ENCODE measurements at regions not wholly inside any gene's neighbourhood (a gene's known extent, or its start where the extent isn't known, plus 50 kb on each side); places are given as distances from the start of the nearest gene placed in this dataset.

GRCh38 chr6:165891320-165891719 lies 228.3 kb upstream of the PDE10A start:
- no peaks in the 10 kb centered on the region for H3K27me3 ChIP-seq (ENCODE audit: low read length)
- no peaks in the 10 kb centered on the region for H3F3A ChIP-seq (ENCODE audit: insufficient read depth)
- no peak overlapping the region for H3K27ac ChIP-seq (ENCODE audit: low read depth, low read length)
- H3K9ac ChIP-seq (ENCODE audit: low read length) = no peak overlapping the region
- no peak for TF ChIP-seq EZH2phosphoT487 (conservative IDR thresholded peaks at IDR 0.05; ENCODE audit: low read length)
- TF ChIP-seq, protein P1, sequence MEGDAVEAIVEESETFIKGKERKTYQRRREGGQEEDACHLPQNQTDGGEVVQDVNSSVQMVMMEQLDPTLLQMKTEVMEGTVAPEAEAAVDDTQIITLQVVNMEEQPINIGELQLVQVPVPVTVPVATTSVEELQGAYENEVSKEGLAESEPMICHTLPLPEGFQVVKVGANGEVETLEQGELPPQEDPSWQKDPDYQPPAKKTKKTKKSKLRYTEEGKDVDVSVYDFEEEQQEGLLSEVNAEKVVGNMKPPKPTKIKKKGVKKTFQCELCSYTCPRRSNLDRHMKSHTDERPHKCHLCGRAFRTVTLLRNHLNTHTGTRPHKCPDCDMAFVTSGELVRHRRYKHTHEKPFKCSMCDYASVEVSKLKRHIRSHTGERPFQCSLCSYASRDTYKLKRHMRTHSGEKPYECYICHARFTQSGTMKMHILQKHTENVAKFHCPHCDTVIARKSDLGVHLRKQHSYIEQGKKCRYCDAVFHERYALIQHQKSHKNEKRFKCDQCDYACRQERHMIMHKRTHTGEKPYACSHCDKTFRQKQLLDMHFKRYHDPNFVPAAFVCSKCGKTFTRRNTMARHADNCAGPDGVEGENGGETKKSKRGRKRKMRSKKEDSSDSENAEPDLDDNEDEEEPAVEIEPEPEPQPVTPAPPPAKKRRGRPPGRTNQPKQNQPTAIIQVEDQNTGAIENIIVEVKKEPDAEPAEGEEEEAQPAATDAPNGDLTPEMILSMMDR (IDR thresholded peaks at IDR 0.05; ENCODE audit: insufficient read depth, low read length, poor library complexity, severe bottlenecking) = no peak
- H3K36me3 ChIP-seq (ENCODE audit: low read length) = no peaks in the 10 kb centered on the region
- no peak overlapping the region for H2AFZ ChIP-seq (ENCODE audit: low read depth, low read length, severe bottlenecking)
- H3K9me3 ChIP-seq (ENCODE audit: insufficient read depth, low read length) = no peaks in the 10 kb centered on the region
- no peak overlapping the region for H3K4me3 ChIP-seq (ENCODE audit: insufficient read depth, low read length, poor library complexity, severe bottlenecking)
- H3K9me2 ChIP-seq (replicated peaks; ENCODE audit: insufficient read depth, low read length) = no peaks in the 10 kb centered on the region
- H3K79me2 ChIP-seq (ENCODE audit: insufficient read depth, low read length) = no peaks in the 10 kb centered on the region
- H3K4me2 ChIP-seq (ENCODE audit: low read depth, low read length, poor library complexity, severe bottlenecking) = no peak overlapping the region
- H4K20me1 ChIP-seq (ENCODE audit: low read depth, low read length) = no peaks in the 10 kb centered on the region

DNA sequence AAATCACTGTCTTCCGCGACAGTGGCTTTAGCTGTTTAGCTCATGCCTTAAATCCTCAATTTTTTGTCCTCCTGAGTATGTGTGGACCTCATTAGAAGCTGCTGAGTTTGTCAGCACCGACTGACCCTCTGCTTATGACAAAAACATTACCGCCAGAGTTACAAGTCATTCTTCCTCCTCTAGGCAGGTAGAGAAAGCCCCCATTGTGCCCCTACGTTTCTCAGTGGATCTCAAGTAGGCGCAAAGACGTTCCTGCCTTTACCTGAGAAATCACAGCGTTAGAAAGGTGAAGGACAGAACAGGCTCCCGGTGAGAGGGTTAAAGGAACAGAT lies 227.3 kb upstream of the PDE10A start:
- H3K4me2 ChIP-seq (ENCODE audit: low read depth, low read length, poor library complexity, severe bottlenecking) = no peak overlapping the region
- no peak overlapping the region for H2AFZ ChIP-seq (ENCODE audit: low read depth, low read length, severe bottlenecking)
- no peaks in the 10 kb centered on the region for H3K9me3 ChIP-seq (ENCODE audit: insufficient read depth, low read length)
- H3K36me3 ChIP-seq (ENCODE audit: low read length) = no peaks in the 10 kb centered on the region
- H3K27me3 ChIP-seq (ENCODE audit: low read length) = no peaks in the 10 kb centered on the region
- H3F3A ChIP-seq (ENCODE audit: insufficient read depth) = no peaks in the 10 kb centered on the region
- TF ChIP-seq, protein P1 (IDR thresholded peaks at IDR 0.05; ENCODE audit: insufficient read depth, low read length, poor library complexity, severe bottlenecking) = no peak
- TF ChIP-seq EZH2phosphoT487 (conservative IDR thresholded peaks at IDR 0.05; ENCODE audit: low read length) = no peak
- no peaks in the 10 kb centered on the region for H4K20me1 ChIP-seq (ENCODE audit: low read depth, low read length)
- H3K9me2 ChIP-seq (replicated peaks; ENCODE audit: insufficient read depth, low read length) = no peaks in the 10 kb centered on the region
- no peak overlapping the region for H3K27ac ChIP-seq (ENCODE audit: low read depth, low read length)
- H3K9ac ChIP-seq (ENCODE audit: low read length) = no peak overlapping the region
- no peak overlapping the region for H3K4me3 ChIP-seq (ENCODE audit: insufficient read depth, low read length, poor library complexity, severe bottlenecking)
- no peaks in the 10 kb centered on the region for H3K79me2 ChIP-seq (ENCODE audit: insufficient read depth, low read length)

DNA sequence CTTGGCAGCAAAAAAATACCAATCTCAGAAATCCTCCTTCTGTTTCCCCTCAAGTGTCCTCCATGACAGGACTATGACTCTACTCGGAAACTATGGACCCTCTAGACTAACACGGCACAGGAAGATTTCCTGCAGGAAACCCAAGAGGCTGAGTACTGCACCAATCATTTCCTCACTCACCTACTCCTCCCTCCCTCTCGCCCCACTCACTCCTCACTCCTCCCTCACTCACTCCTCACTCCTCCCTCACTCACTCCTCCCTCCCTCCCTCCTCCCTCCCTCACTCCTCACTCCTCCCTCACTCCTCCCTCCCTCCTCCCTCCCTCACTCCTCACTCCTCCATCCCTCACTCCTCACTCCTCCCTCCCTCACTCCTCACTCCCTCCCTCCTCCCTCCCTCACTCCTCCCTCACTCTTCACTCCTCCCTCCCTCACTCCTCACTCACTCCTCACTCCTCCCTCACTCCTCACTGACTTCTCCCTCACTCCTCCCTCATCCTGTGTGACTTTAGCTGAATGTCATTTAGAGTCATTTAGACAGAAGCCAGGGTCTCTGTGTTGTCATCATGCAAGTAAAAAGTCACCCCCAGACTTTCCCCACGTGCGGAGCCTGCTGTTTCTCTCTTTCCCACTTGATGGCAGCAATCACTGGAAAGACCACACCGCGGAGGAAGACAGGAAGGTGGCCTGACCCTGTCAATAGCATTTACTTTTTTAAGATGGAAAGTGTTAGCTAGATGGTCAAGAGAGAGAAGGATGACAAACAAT lies 226.8 kb upstream of the PDE10A start:
- H4K20me1 ChIP-seq (ENCODE audit: low read depth, low read length) = no peaks in the 10 kb centered on the region
- no peaks in the 10 kb centered on the region for H3K9me3 ChIP-seq (ENCODE audit: insufficient read depth, low read length)
- H3K36me3 ChIP-seq (ENCODE audit: low read length) = no peaks in the 10 kb centered on the region
- H3K4me2 ChIP-seq (ENCODE audit: low read depth, low read length, poor library complexity, severe bottlenecking) = no peak overlapping the region
- H3K27ac ChIP-seq (ENCODE audit: low read depth, low read length) = no peak overlapping the region
- H3K9me2 ChIP-seq (replicated peaks; ENCODE audit: insufficient read depth, low read length) = no peaks in the 10 kb centered on the region
- TF ChIP-seq, protein P1 (IDR thresholded peaks at IDR 0.05; ENCODE audit: insufficient read depth, low read length, poor library complexity, severe bottlenecking) = no peak
- TF ChIP-seq EZH2phosphoT487 (conservative IDR thresholded peaks at IDR 0.05; ENCODE audit: low read length) = no peak
- H2AFZ ChIP-seq (ENCODE audit: low read depth, low read length, severe bottlenecking) = no peak overlapping the region
- H3F3A ChIP-seq (ENCODE audit: insufficient read depth) = no peaks in the 10 kb centered on the region
- no peak overlapping the region for H3K9ac ChIP-seq (ENCODE audit: low read length)
- H3K79me2 ChIP-seq (ENCODE audit: insufficient read depth, low read length) = no peaks in the 10 kb centered on the region
- no peak overlapping the region for H3K4me3 ChIP-seq (ENCODE audit: insufficient read depth, low read length, poor library complexity, severe bottlenecking)
- H3K27me3 ChIP-seq (ENCODE audit: low read length) = no peaks in the 10 kb centered on the region

Data from SU-DHL-6 (cell line).